HG03025 (cell line): ENCODE measurements at regions not wholly inside any gene's neighbourhood (a gene's known extent, or its start where the extent isn't known, plus 50 kb on each side); places are given as distances from the start of the nearest gene placed in this dataset.

ENCODE experiments used
- ATAC-seq: cut with Tn5 transposase; IDR thresholded peaks from one replicate; pipeline ENCODE4 v1.9.1; 2021; ENCODE audit warnings: mild to moderate bottlenecking, moderate library complexity; ENCODE audit not compliant: unreplicated experiment, low FRiP score

- ATAC-seq = no peak
These were observed 175.9 kb downstream of the BAMBI start for GRCh38 chr10:28853195-28853594.

GRCh38 chr10:28857164-28857563 lies 179.8 kb downstream of the BAMBI start:
- no peak for ATAC-seq

- no peak for ATAC-seq
These were observed 181.3 kb downstream of the BAMBI start for GRCh38 chr10:28858646-28859045.

- ATAC-seq = no peak
These were observed 182.5 kb downstream of the BAMBI start for GRCh38 chr10:28859791-28860190.

- no peak for ATAC-seq
These were observed 184.9 kb downstream of the BAMBI start for GRCh38 chr10:28862219-28862618.

GRCh38 chr10:28869606-28870201 lies 192.4 kb downstream of the BAMBI start:
- ATAC-seq = no peak

GRCh38 chr10:28871665-28872064 lies 194.3 kb downstream of the BAMBI start:
- no peak for ATAC-seq

GRCh38 chr10:28872587-28873165 lies 195.4 kb downstream of the BAMBI start:
- no peak for ATAC-seq

GRCh38 chr10:28873540-28873939 lies 196.2 kb downstream of the BAMBI start:
- no peak for ATAC-seq

GRCh38 chr10:28874210-28874609 lies 196.9 kb downstream of the BAMBI start:
- no peak for ATAC-seq

- no peak for ATAC-seq
These were observed 198.3 kb downstream of the BAMBI start for GRCh38 chr10:28875549-28876081.

GRCh38 chr10:28878236-28878970 lies 201.1 kb downstream of the BAMBI start:
- ATAC-seq = no peak

GRCh38 chr10:28879246-28879645 lies 201.9 kb downstream of the BAMBI start:
- no peak for ATAC-seq

- no peak for ATAC-seq
These were observed 202.8 kb downstream of the BAMBI start for GRCh38 chr10:28879875-28880682.

- ATAC-seq = no peak
These were observed 203.3 kb downstream of the BAMBI start for GRCh38 chr10:28880683-28880950.

- ATAC-seq = no peak
These were observed 204.0 kb downstream of the BAMBI start for GRCh38 chr10:28881171-28881882.

- ATAC-seq = no peak
These were observed 206.6 kb downstream of the BAMBI start for GRCh38 chr10:28883741-28884423.

- ATAC-seq = no peak
These were observed 213.0 kb downstream of the BAMBI start for GRCh38 chr10:28890121-28890950.

- ATAC-seq = no peak
These were observed 213.9 kb downstream of the BAMBI start for GRCh38 chr10:28891058-28891713.
